K562 (cell line): ENCODE measurements at regions not wholly inside any gene's neighbourhood (a gene's known extent, or its start where the extent isn't known, plus 50 kb on each side); places are given as distances from the start of the nearest gene placed in this dataset.
A peak's percentile ranks its signal among the peaks of the same experiment; 100 is the strongest.

Source experiments
- ATAC-seq: fragments of 200-7000 bp; cut with Tn5 transposase; 3 replicates; pipeline ENCODE4 v1.9.1; 2020; ENCODE audit warnings: moderate library complexity
- BruUV-seq: library from RNA; stranded (reverse); fragments of 400-500 nt; replicated peaks from 2 replicates; lab custom pipeline; 2021; lab: Mats Ljungman, UMichigan
- CTCF ChIA-PET: fragments of 300-600 bp; formaldehyde crosslinking; extraction: SDS; loops from one replicate; lab custom pipeline; 2021; ENCODE audit warnings: low intra/inter-chr PET ratio; lab: Yijun Ruan, JAX
- POLR2A ChIA-PET: fragments of 300-600, 350-650 bp; sonication (Branson Sonifier 250); formaldehyde crosslinking; extraction: SDS; loops from one replicate; lab custom pipeline; 2021; ENCODE audit warnings: antibody characterized with exemption, inconsistent platforms; lab: Yijun Ruan, JAX
- DNase-seq, 4 experiments: peaks; one replicate each; pipeline versions ENCODE4 v3.0.0 to v3.0.0-alpha.2; 2011 to 2018; ENCODE audit warnings: low spot score in 3 of 4, mixed read lengths in 3 of 4; ENCODE audit errors: extremely low read depth in 1 of 4
- FAIRE-seq: peaks from 2 replicates; lab custom pipeline; 2011; peaks lifted over from hg19 to GRCh38; lab: Jason Lieb, UNC
- H2AFZ ChIP-seq: 2 replicates; pipeline ENCODE4 v1.6.0; 2011; ENCODE audit warnings: low read depth, low read length, control low read depth, inconsistent platforms
- H3K27ac ChIP-seq: fragments of 200-600 bp; 3 replicates; pipeline ENCODE4 v1.8.0; 2011; ENCODE audit warnings: low read depth, mild to moderate bottlenecking, control low read depth, inconsistent platforms, low read length, moderate library complexity, mixed read lengths; ENCODE audit errors: extremely low read depth
- H3K27me3 ChIP-seq, 2 experiments: fragments of 300-600 bp in 1 of 2; 2 replicates in 1 of 2; 3 replicates in 1 of 2; pipeline versions ENCODE4 v1.6.0 to v1.8.0; 2011; ENCODE audit warnings: inconsistent platforms in 2 of 2, low read length in 2 of 2, mild to moderate bottlenecking in 1 of 2, mixed read lengths in 1 of 2, moderate library complexity in 1 of 2; ENCODE audit not compliant: control insufficient read depth in 2 of 2, insufficient read depth in 2 of 2
- H3K36me3 ChIP-seq: fragments of 300-600 bp; 3 replicates; pipeline ENCODE4 v1.8.0; 2011; ENCODE audit warnings: mild to moderate bottlenecking, low read length, inconsistent platforms; ENCODE audit not compliant: control insufficient read depth, insufficient read depth
- H3K4me1 ChIP-seq, 2 experiments: fragments of 200-600 bp in 1 of 2; replicated peaks in 1 of 2; 2 replicates in 1 of 2; 3 replicates in 1 of 2; pipeline versions ENCODE4 v1.5.1 to v1.8.0; 2011; ENCODE audit warnings: inconsistent platforms in 2 of 2, low read length in 2 of 2, mild to moderate bottlenecking in 1 of 2, mixed read lengths in 1 of 2, moderate library complexity in 1 of 2; ENCODE audit not compliant: control insufficient read depth in 2 of 2, insufficient read depth in 2 of 2
- H3K4me2 ChIP-seq: 2 replicates; pipeline ENCODE4 v1.6.1; 2011; ENCODE audit warnings: low read length, control low read depth, inconsistent platforms, mixed read lengths; ENCODE audit not compliant: insufficient read depth
- H3K4me3 ChIP-seq: fragments of 200-600 bp; sonication (generic), shearing (Covaris generic); 2 replicates; pipeline ENCODE4 v1.5.1; 2016; ENCODE audit warnings: control low read depth, inconsistent platforms
- H3K79me2 ChIP-seq: fragments of 200-600 bp; 3 replicates; pipeline ENCODE4 v1.8.0; 2011; ENCODE audit warnings: low read length, inconsistent platforms; ENCODE audit not compliant: control insufficient read depth, insufficient read depth
- H3K9ac ChIP-seq, 2 experiments: 2 replicates each; pipeline versions ENCODE4 v1.6.0 to v1.6.1; 2011; ENCODE audit warnings: low read depth in 2 of 2, low read length in 2 of 2, control low read depth in 1 of 2, inconsistent platforms in 1 of 2, mild to moderate bottlenecking in 1 of 2, mixed read lengths in 1 of 2; ENCODE audit not compliant: insufficient read depth in 1 of 2
- H3K9me1 ChIP-seq: one replicate; pipeline ENCODE4 v1.6.0; 2011; ENCODE audit warnings: inconsistent platforms, mild to moderate bottlenecking, low read length, moderate library complexity; ENCODE audit not compliant: control insufficient read depth, insufficient read depth
- H3K9me3 ChIP-seq: replicated peaks from 2 replicates; pipeline ENCODE4 v1.5.1; 2011; ENCODE audit warnings: low read depth, low read length, inconsistent platforms; ENCODE audit not compliant: control insufficient read depth, insufficient read depth
- H4K20me1 ChIP-seq: replicated peaks from 2 replicates; pipeline ENCODE4 v1.6.1; 2011; ENCODE audit warnings: low read length, inconsistent platforms, mixed read lengths; ENCODE audit not compliant: control insufficient read depth, insufficient read depth
- ARID1B ChIP-seq: fragments of 450-650 bp; IDR thresholded peaks from 2 replicates; pipeline ENCODE4 v1.6.1; 2016; ENCODE audit warnings: antibody characterized with exemption, mild to moderate bottlenecking, inconsistent platforms
- JUNB ChIP-seq: fragments of 450-650 bp; formaldehyde crosslinking; conservative IDR thresholded peaks from 2 replicates; pipeline ENCODE4 v1.4.0; 2020; ENCODE audit warnings: mild to moderate bottlenecking
- MEF2D ChIP-seq: conservative IDR thresholded peaks from 2 replicates; pipeline ENCODE4 v1.6.1; 2016; ENCODE audit warnings: low read depth, missing genetic modification characterization, missing compliant biosample characterization
- NFE2 ChIP-seq: IDR thresholded peaks from 2 replicates; pipeline ENCODE4 v1.6.1; 2014; ENCODE audit warnings: antibody characterized with exemption, low read depth
- PRDM10 ChIP-seq: fragments of 450-650 bp; IDR thresholded peaks from 2 replicates; pipeline ENCODE4 v1.6.1; 2018; ENCODE audit not compliant: partially characterized antibody
- RREB1 ChIP-seq: fragments of 250-450 bp; sonication (Bioruptor Pico); IDR thresholded peaks from 2 replicates; pipeline ENCODE4 v1.4.0; 2020
- SIRT6 ChIP-seq: IDR thresholded peaks from one replicate; pipeline ENCODE4 v1.6.1; 2012; ENCODE audit warnings: low read depth, mild to moderate bottlenecking, control low read depth, inconsistent platforms, low read length, moderate library complexity
- SREBF2 ChIP-seq: sonication (generic); formaldehyde crosslinking; IDR thresholded peaks from 2 replicates; pipeline ENCODE4 v1.4.0; 2020; ENCODE audit warnings: mild to moderate bottlenecking, missing genetic modification reagents
- TRIM24 ChIP-seq, 2 experiments: fragments of 450-650 bp; IDR thresholded peaks; 2 replicates each; pipeline ENCODE4 v1.6.1; 2016
- ZNF165 ChIP-seq: fragments of 250-450 bp; sonication (Bioruptor Pico); IDR thresholded peaks from 2 replicates; pipeline ENCODE4 v1.4.0; 2020; ENCODE audit warnings: borderline replicate concordance
- ZNF444 ChIP-seq: fragments of 250-450 bp; sonication (Bioruptor Pico); IDR thresholded peaks from 2 replicates; pipeline ENCODE4 v1.4.0; 2020; ENCODE audit warnings: mild to moderate bottlenecking, moderate library complexity
- ZNF511 ChIP-seq: sonication (generic); formaldehyde crosslinking; IDR thresholded peaks from 2 replicates; pipeline ENCODE4 v1.8.0; 2022; ENCODE audit warnings: mild to moderate bottlenecking, missing genetic modification reagents
- ZNF77 ChIP-seq: fragments of 250-450 bp; sonication (Bioruptor Pico); IDR thresholded peaks from 2 replicates; pipeline ENCODE4 v1.5.0; 2020
- ZNF780A ChIP-seq: fragments of 250-450 bp; sonication (Bioruptor Pico); IDR thresholded peaks from 2 replicates; pipeline ENCODE4 v1.5.0; 2021; ENCODE audit warnings: mild to moderate bottlenecking
- WGBS: fragments of 100-300 bp; shearing (Covaris generic); methylation state at CpG from one replicate; pipeline ENCODE4 v1.1.6; 2016; ENCODE audit warnings: low coverage, mixed read lengths; ENCODE audit not compliant: insufficient coverage; ENCODE audit errors: missing lambda C conversion rate; 5-methylcytosine and 5-hydroxymethylcytosine counted together
- in situ Hi-C: fragments of 300-500 bp; cut with MboI; formaldehyde crosslinking; loops from 4 replicates; pipeline ENCODE4 v1.15.0; 2018; ENCODE audit warnings: inconsistent platforms, mixed read lengths
- intact Hi-C: fragments of 100-400 bp; cut with micrococcal nuclease; formaldehyde crosslinking; loops from 2 replicates; pipeline ENCODE4 v1.14.2; 2022

DNA sequence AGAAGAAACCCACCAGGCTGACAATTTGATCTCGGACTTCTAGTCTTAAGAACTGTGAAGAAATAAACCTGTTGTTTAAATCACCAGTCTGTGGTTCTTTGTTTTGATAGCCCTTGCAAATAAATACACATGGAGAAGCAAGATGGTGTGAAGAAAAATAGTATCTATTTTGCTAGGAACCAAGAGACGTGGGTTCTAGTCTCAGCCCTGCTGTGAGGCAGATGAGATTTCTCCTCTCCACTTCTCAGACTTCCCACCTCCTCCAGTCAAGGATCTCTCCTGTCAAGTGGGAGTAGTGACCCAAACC, 294.9 kb upstream of the JARID2 start (continued):
- no peak for TF ChIP-seq ZNF511

GRCh38 chr6:14951704-14952103, 294.2 kb upstream of the JARID2 start:
- ChIA-PET POLR2A (interaction anchor here (0.6 to 1.3 kb wide), 8 partner anchors 8 to 541 kb away, joined by 3 to 7 read pairs (median 3); no protein-coding TSS in a partner anchor), CTCF (no interaction called here)
- peaks cover 9 to 15% of the 10 kb centered on the region in 2 experiments; a peak in 4 of 5 replicates for H3K4me1 ChIP-seq
- no peak for TF ChIP-seq ZNF444 (CRISPR knock-in tag)
- TF ChIP-seq ZNF165 (CRISPR knock-in tag): no peak
- TF ChIP-seq TRIM24 (IDR thresholded peaks at IDR 0.05): no peak
- TF ChIP-seq NFE2: no peak
- no peak for TF ChIP-seq ZNF77
- no peak for TF ChIP-seq ARID1B
- no peak for TF ChIP-seq PRDM10
- peak; percentile 39; the same call in 1 of the 2 replicates for TF ChIP-seq MEF2D (tag)
- no peak for TF ChIP-seq SIRT6
- TF ChIP-seq SREBF2: no peak
- TF ChIP-seq RREB1 (CRISPR knock-in tag): no peak
- TF ChIP-seq JUNB (CRISPR knock-in tag): no peak
- no peak for TF ChIP-seq ZNF780A (CRISPR knock-in tag)

More at GRCh38 chr6:14951704-14952103, 294.2 kb upstream of the JARID2 start:
- in situ Hi-C loops (no loop called here), intact Hi-C loops (no loop called here)
- no TSS peak for BruUV-seq
- H3K27me3 ChIP-seq: no peaks in the 10 kb centered on the region
- no peaks in the 10 kb centered on the region for H3K9me1 ChIP-seq
- H3K9ac ChIP-seq: peak overlapping the region in 1 of 2 experiments; percentile 2; a peak in 1 of 4 replicates
- no peaks in the 10 kb centered on the region for H4K20me1 ChIP-seq
- DNase-seq (no peak), ATAC-seq (0 out of 3 replicates have a peak, but pooled peaks have one; percentile 28), FAIRE-seq (no peak)
- no peak overlapping the region for H3K4me3 ChIP-seq
- H3K4me2 ChIP-seq: no peak overlapping the region
- WGBS: 21% methylated on average over 1 of the region's 1 CpG
- H3K79me2 ChIP-seq: no peaks in the 10 kb centered on the region
- no peak overlapping the region for H2AFZ ChIP-seq
- no peaks in the 10 kb centered on the region; the same call in 1 of the 2 replicates for H3K9me3 ChIP-seq
- no peak overlapping the region for H3K27ac ChIP-seq
- H3K36me3 ChIP-seq: no peaks in the 10 kb centered on the region
